GM21619 (cell line): ENCODE measurements at regions not wholly inside any gene's neighbourhood (a gene's known extent, or its start where the extent isn't known, plus 50 kb on each side); places are given as distances from the start of the nearest gene placed in this dataset.

Source experiments
- ATAC-seq: cut with Tn5 transposase; IDR thresholded peaks from one replicate; pipeline ENCODE4 v1.9.1; 2021; ENCODE audit not compliant: unreplicated experiment

- ATAC-seq = no peak
These were observed 841.9 kb downstream of the PCDH18 start for GRCh38 chr4:136690360-136690759.

GRCh38 chr4:136687596-136687995, 844.7 kb downstream of the PCDH18 start:
- no peak for ATAC-seq

- no peak for ATAC-seq
These were observed 845.2 kb downstream of the PCDH18 start for GRCh38 chr4:136687118-136687517.

- no peak for ATAC-seq
These were observed 851.5 kb downstream of the PCDH18 start for GRCh38 chr4:136680761-136681160.

- ATAC-seq = no peak
These were observed 852.0 kb downstream of the PCDH18 start for GRCh38 chr4:136680271-136680670.

GRCh38 chr4:136670265-136670664, 862.0 kb downstream of the PCDH18 start:
- no peak for ATAC-seq

GRCh38 chr4:136664988-136665387, 867.3 kb downstream of the PCDH18 start:
- no peak for ATAC-seq

GRCh38 chr4:136662539-136662938, 869.8 kb downstream of the PCDH18 start:
- no peak for ATAC-seq

- ATAC-seq = no peak
These were observed 878.5 kb downstream of the PCDH18 start for GRCh38 chr4:136653640-136654406.

GRCh38 chr4:136651932-136652331, 880.4 kb downstream of the PCDH18 start:
- no peak for ATAC-seq

- ATAC-seq = peak; percentile 58
These were observed 881.0 kb downstream of the PCDH18 start for GRCh38 chr4:136651278-136651667.

GRCh38 chr4:136650541-136651277, 881.6 kb downstream of the PCDH18 start:
- peak; percentile 75 for ATAC-seq

- ATAC-seq = no peak
These were observed 888.0 kb downstream of the PCDH18 start for GRCh38 chr4:136644279-136644678.

- no peak for ATAC-seq
These were observed 888.9 kb downstream of the PCDH18 start for GRCh38 chr4:136643416-136643815.

GRCh38 chr4:136637071-136637777, 895.1 kb downstream of the PCDH18 start:
- no peak for ATAC-seq

- no peak for ATAC-seq
These were observed 896.1 kb downstream of the PCDH18 start for GRCh38 chr4:136636155-136636554.

- no peak for ATAC-seq
These were observed 898.2 kb downstream of the PCDH18 start for GRCh38 chr4:136634121-136634520.

GRCh38 chr4:136599890-136600289, 932.4 kb downstream of the PCDH18 start:
- no peak for ATAC-seq

GRCh38 chr4:136590440-136590839, 941.9 kb downstream of the PCDH18 start:
- ATAC-seq = no peak

GRCh38 chr4:136583567-136583966, 948.7 kb downstream of the PCDH18 start:
- ATAC-seq = no peak

- no peak for ATAC-seq
These were observed 951.2 kb downstream of the PCDH18 start for GRCh38 chr4:136581119-136581518.

GRCh38 chr4:136575146-136575545, 957.1 kb downstream of the PCDH18 start:
- no peak for ATAC-seq
